Gastrocnemius medialis (tissue), 4 donors: ENCODE measurements at regions not wholly inside any gene's neighbourhood (a gene's known extent, or its start where the extent isn't known, plus 50 kb on each side); places are given as distances from the start of the nearest gene placed in this dataset.

Source experiments
- ATAC-seq, 2 donors: fragments of 150-250 bp; one replicate each; pipeline ENCODE4 v1.9.1; 2016
- DNase-seq, 2 donors: peaks; one replicate each; pipeline ENCODE4 v3.0.0-alpha.2; 2019
- H3K27ac ChIP-seq, 4 donors: fragments of 200-600 bp; sonication (generic); 1 replicate in 1 of 4; 2 replicates in 3 of 4; pipeline ENCODE4 v1.5.1; 2016 to 2018; ENCODE audit warnings: mild to moderate bottlenecking in 2 of 4, moderate library complexity in 1 of 4
- H3K27me3 ChIP-seq, 3 donors: fragments of 200-600 bp; sonication (generic) in 2 of 3; 1 replicate in 1 of 3; 2 replicates in 2 of 3; pipeline versions ENCODE4 v1.5.1 to v1.6.0; 2016 to 2019; ENCODE audit warnings: mild to moderate bottlenecking in 1 of 3, moderate library complexity in 1 of 3
- H3K36me3 ChIP-seq, 2 donors: fragments of 200-600 bp; sonication (generic) in 1 of 2; one replicate each; pipeline ENCODE4 v1.5.1; 2017 to 2018
- H3K4me1 ChIP-seq, 2 donors: fragments of 200-600 bp; sonication (generic) in 1 of 2; one replicate each; pipeline ENCODE4 v1.5.1; 2016 to 2017; ENCODE audit warnings: mild to moderate bottlenecking in 2 of 2
- H3K4me3 ChIP-seq, 4 donors: fragments of 200-600 bp; sonication (generic) in 3 of 4; 1 replicate in 1 of 4; 2 replicates in 3 of 4; pipeline ENCODE4 v1.5.1; 2016 to 2019; ENCODE audit warnings: mild to moderate bottlenecking in 2 of 4
- H3K9me3 ChIP-seq, 3 donors: fragments of 200-600 bp; sonication (generic) in 2 of 3; 1 replicate in 1 of 3; 2 replicates in 2 of 3; pipeline ENCODE4 v1.5.1; 2016 to 2019
- CTCF ChIP-seq, 5 experiments: fragments of 450-650 bp in 3 of 5; fragments of 200-600 bp in 2 of 5; sonication (generic) in 2 of 5; IDR thresholded peaks in 4 of 5; conservative IDR thresholded peaks in 1 of 5; 1 replicate in 4 of 5; 2 replicates in 1 of 5; pipeline ENCODE4 v1.5.1; 2016 to 2019; ENCODE audit warnings: antibody characterized with exemption in 5 of 5, mild to moderate bottlenecking in 3 of 5, moderate library complexity in 3 of 5
- POLR2A ChIP-seq, 2 donors: fragments of 450-650 bp; IDR thresholded peaks; one replicate each; pipeline ENCODE4 v1.6.1; 2017; ENCODE audit warnings: antibody characterized with exemption in 2 of 2, mild to moderate bottlenecking in 2 of 2, moderate library complexity in 2 of 2
- in situ Hi-C, 4 donors: fragments of 200-750 bp; cut with MboI; loops; one replicate each; pipeline versions ENCODE4 v1.15.0 to v1.8.0; 2017; ENCODE audit warnings: low sequenced_read_pairs in 4 of 4
- intact Hi-C: fragments of 100-400 bp; cut with DNase I; formaldehyde crosslinking; loops from one replicate; pipeline ENCODE4 v1.15.1; 2023; ENCODE audit warnings: low total_unique reads

DNA sequence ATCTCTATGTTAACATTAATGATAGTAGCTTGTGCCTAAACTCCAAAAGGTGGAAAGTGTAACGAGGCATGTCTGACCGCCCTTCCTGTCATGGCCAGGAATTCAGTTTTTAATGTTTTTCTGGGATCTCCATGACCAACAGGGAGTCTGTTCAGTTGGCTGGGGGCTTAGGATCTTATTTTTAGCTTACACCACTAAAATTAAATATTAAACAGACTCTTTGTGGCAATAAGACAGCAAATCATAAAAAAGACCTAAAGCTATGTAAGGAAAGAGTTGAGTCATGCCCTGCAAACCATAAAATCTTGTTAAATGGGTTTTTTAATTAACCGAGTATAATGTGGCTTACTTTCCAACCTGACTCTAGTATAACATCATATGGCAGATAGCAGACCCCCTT lies 247.8 kb downstream of the DIRAS2 start:
- ATAC-seq: no peak
- no peak for TF ChIP-seq POLR2A (IDR thresholded peaks at IDR 0.05)
- TF ChIP-seq CTCF (IDR thresholded peaks at IDR 0.05 in 4 of 5, conservative IDR thresholded peaks at IDR 0.05 in 1 of 5): no peak
- Histone ChIP-seq H3K9me3 (no peaks in the 10 kb centered on the region), H3K27ac (no peak overlapping the region), H3K4me1 (no peaks in the 10 kb centered on the region), H3K36me3 (no peaks in the 10 kb centered on the region), H3K4me3 (no peak overlapping the region), H3K27me3 (no peaks in the 10 kb centered on the region)
- in situ Hi-C loops: no loop called here
- intact Hi-C loops: no loop called here
- no peak for DNase-seq

- in situ Hi-C loops (no loop called here), intact Hi-C loops (no loop called here)
- H3K27me3 ChIP-seq: no peaks in the 10 kb centered on the region
- no peaks in the 10 kb centered on the region for H3K36me3 ChIP-seq
- H3K9me3 ChIP-seq: no peaks in the 10 kb centered on the region
- no peak overlapping the region for H3K27ac ChIP-seq
- TF ChIP-seq CTCF (IDR thresholded peaks at IDR 0.05 in 4 of 5, conservative IDR thresholded peaks at IDR 0.05 in 1 of 5) (no peak), POLR2A (IDR thresholded peaks at IDR 0.05) (no peak)
- ATAC-seq (no peak), DNase-seq (no peak)
- H3K4me1 ChIP-seq: no peaks in the 10 kb centered on the region
- no peak overlapping the region for H3K4me3 ChIP-seq
These were observed 242.5 kb downstream of the DIRAS2 start for GRCh38 chr9:90400091-90400490.

DNA sequence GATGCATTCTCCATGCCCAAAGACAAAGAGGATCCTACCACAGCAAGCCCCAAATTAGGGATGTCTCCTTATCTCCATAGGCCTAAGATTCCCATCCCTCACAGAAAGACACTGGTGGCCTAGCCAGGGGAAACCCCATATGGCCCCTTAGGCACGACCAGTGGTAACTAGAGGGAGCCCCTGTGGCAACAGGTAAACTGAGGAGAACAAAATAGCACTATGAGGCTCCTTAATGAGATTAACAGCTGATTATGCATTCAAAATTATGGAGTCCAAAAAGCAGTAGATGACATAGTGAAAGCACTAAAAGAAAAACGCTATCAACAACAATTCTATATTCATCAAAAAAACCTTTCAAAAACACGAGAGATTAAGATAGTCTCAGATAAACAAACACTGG lies 234.0 kb downstream of the DIRAS2 start:
- TF ChIP-seq CTCF (IDR thresholded peaks at IDR 0.05 in 4 of 5, conservative IDR thresholded peaks at IDR 0.05 in 1 of 5) (no peak), POLR2A (IDR thresholded peaks at IDR 0.05) (no peak)
- H3K27me3 ChIP-seq: no peaks in the 10 kb centered on the region
- no peak for DNase-seq
- no peak overlapping the region for H3K27ac ChIP-seq
- H3K4me1 ChIP-seq: no peaks in the 10 kb centered on the region
- no peaks in the 10 kb centered on the region for H3K9me3 ChIP-seq
- no peak overlapping the region for H3K4me3 ChIP-seq
- no peak for ATAC-seq
- intact Hi-C loops (no loop called here), in situ Hi-C loops (no loop called here)
- no peaks in the 10 kb centered on the region for H3K36me3 ChIP-seq

DNA sequence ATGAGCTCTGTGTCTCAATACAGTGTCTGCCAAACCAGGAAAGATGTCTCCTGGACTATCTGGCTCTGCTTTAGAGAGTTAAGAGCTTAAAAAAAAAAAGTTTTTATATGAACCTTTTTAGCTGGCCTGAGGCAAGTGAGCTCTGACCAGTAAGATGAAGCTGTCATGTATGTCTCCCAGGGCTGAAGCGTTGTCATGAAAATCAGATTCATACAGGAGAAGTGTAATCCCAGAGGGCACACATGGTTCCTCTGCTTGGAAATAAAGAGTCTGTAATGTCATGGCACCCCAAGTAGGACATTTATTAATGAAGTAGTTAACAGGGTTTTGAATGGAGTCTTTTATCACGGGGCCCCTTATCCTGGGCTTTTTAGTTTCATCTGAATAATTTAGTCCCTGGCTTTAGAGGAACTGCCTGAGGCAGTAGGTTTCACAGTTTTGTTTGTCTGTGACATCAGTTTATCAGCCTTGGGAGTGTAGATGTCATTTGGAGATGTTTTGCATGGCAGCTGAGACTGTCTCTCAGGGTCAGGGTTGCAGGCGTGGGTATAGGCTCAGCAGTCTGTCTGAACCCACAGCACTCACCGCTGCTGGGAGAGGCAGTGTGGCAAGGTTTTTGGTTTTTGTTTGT lies 223.3 kb downstream of the DIRAS2 start:
- no peak for DNase-seq

More for the DNA sequence above, 223.3 kb downstream of the DIRAS2 start:
- TF ChIP-seq CTCF (IDR thresholded peaks at IDR 0.05 in 4 of 5, conservative IDR thresholded peaks at IDR 0.05 in 1 of 5): no peak
- TF ChIP-seq POLR2A (IDR thresholded peaks at IDR 0.05): no peak
- in situ Hi-C loops (no loop called here), intact Hi-C loops (no loop called here)
- Histone ChIP-seq H3K9me3 (no peaks in the 10 kb centered on the region), H3K27me3 (no peaks in the 10 kb centered on the region), H3K27ac (no peak overlapping the region), H3K4me1 (no peaks in the 10 kb centered on the region), H3K36me3 (no peaks in the 10 kb centered on the region), H3K4me3 (no peak overlapping the region)
- ATAC-seq: no peak
